ENCODE measurements at regions not wholly inside any gene's neighbourhood (a gene's known extent, or its start where the extent isn't known, plus 50 kb on each side); places are given as distances from the start of the nearest gene placed in this dataset.
A peak's percentile ranks its signal among the peaks of the same experiment; 100 is the strongest.

DNA sequence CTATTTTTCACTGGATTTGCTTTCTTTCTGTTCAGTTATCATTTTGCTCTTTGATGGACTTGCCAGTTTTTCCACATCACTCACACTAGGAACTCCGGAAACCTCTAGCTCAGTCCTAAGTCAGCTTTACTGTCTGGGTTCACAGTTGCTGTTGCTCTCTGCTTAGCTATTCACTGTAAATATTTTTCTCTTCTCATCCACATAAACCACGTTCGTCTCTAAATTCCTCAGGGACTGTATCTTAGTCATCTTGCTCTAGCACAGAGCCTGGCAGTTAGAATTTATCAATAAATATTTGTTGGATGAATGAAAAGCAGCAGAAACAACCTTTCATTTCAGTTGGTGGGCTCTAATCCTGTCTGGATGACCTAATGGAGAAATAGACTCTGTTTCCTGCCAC is 119.4 kb upstream of the DMD start:
- DNase-seq (ENCODE audit: low read depth, low spot score) (no peak), FAIRE-seq (no peak)
- Histone ChIP-seq H3K27me3 (ENCODE audit: control insufficient read depth, extremely low read depth, insufficient read depth, low read length) (no peaks in the 10 kb centered on the region), H3K36me3 (ENCODE audit: control insufficient read depth in 2 of 2, extremely low read depth in 1 of 2, insufficient read depth in 2 of 2, low read length in 2 of 2) (no peaks in the 10 kb centered on the region), H3K4me3 (ENCODE audit: control insufficient read depth in 2 of 3, extremely low read depth in 1 of 3, insufficient read depth in 2 of 3, low read depth in 1 of 3, low read length in 3 of 3) (no peak overlapping the region), H3K4me1 (ENCODE audit: control insufficient read depth, extremely low read depth, insufficient read depth, low read length) (no peaks in the 10 kb centered on the region), H3K27ac (ENCODE audit: control insufficient read depth, insufficient read depth, low read length) (no peak overlapping the region), H3K4me2 (ENCODE audit: control insufficient read depth, extremely low read depth, insufficient read depth, low read depth, low read length) (no peak overlapping the region), H3K79me2 (ENCODE audit: control insufficient read depth, insufficient read depth, low read length) (no peaks in the 10 kb centered on the region), H4K20me1 (ENCODE audit: control insufficient read depth, extremely low read depth, insufficient read depth, low read length) (no peaks in the 10 kb centered on the region), H3K9ac (ENCODE audit: control insufficient read depth, extremely low read depth, insufficient read depth, low read length) (no peak overlapping the region), H2AFZ (ENCODE audit: control insufficient read depth, low read length) (no peak overlapping the region), H3K9me3 (ENCODE audit: control insufficient read depth, low read depth, low read length) (no peaks in the 10 kb centered on the region), H3K9me1 (ENCODE audit: control insufficient read depth, extremely low read depth, insufficient read depth, low read length) (no peaks in the 10 kb centered on the region)
- dilution Hi-C loops (cut with MboI; ENCODE audit: extremely low pct_ligation_motif_present, low sequenced_read_pairs): loop anchor here (25.0 kb wide), 1 partner anchor 793 kb away; no protein-coding TSS in a partner anchor
- TF ChIP-seq, protein P1, sequence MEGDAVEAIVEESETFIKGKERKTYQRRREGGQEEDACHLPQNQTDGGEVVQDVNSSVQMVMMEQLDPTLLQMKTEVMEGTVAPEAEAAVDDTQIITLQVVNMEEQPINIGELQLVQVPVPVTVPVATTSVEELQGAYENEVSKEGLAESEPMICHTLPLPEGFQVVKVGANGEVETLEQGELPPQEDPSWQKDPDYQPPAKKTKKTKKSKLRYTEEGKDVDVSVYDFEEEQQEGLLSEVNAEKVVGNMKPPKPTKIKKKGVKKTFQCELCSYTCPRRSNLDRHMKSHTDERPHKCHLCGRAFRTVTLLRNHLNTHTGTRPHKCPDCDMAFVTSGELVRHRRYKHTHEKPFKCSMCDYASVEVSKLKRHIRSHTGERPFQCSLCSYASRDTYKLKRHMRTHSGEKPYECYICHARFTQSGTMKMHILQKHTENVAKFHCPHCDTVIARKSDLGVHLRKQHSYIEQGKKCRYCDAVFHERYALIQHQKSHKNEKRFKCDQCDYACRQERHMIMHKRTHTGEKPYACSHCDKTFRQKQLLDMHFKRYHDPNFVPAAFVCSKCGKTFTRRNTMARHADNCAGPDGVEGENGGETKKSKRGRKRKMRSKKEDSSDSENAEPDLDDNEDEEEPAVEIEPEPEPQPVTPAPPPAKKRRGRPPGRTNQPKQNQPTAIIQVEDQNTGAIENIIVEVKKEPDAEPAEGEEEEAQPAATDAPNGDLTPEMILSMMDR (optimal IDR thresholded peaks at IDR 0.05 in 1 of 3, IDR thresholded peaks at IDR 0.05 in 1 of 3, conservative IDR thresholded peaks at IDR 0.05 in 1 of 3; ENCODE audit: extremely low read depth in 1 of 3, insufficient read depth in 2 of 3, low read length in 3 of 3): no peak
- no peak for TF ChIP-seq EZH2 (IDR thresholded peaks at IDR 0.05; ENCODE audit: low read length)

DNA sequence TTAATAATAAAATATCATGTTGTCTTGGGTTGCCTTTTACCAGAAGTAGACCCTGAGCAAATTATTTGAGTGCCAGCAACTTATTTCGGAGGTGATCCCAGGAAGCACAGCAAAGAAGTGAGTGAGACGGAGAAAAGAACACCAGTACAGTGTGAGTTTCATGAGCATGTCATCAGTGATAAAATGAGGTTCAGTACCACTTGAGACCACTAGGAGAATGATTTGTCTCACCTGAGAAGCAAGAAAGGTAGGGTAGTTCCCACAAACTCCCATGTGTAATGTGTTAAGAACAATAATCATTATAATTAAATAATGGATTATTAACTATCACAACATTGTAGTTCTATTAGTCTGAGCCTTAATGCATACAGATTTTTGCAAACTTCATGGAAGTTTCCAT is 112.8 kb upstream of the DMD start:
- dilution Hi-C loops (cut with MboI; ENCODE audit: extremely low pct_ligation_motif_present, low sequenced_read_pairs): no loop called here
- FAIRE-seq (no peak), DNase-seq (ENCODE audit: low read depth, low spot score) (no peak)
- TF ChIP-seq, protein P1 (optimal IDR thresholded peaks at IDR 0.05 in 1 of 3, IDR thresholded peaks at IDR 0.05 in 1 of 3, conservative IDR thresholded peaks at IDR 0.05 in 1 of 3; ENCODE audit: extremely low read depth in 1 of 3, insufficient read depth in 2 of 3, low read length in 3 of 3): peak in 1 of 3 experiments; percentile 19
- TF ChIP-seq EZH2 (IDR thresholded peaks at IDR 0.05; ENCODE audit: low read length): no peak
- H3K27me3 ChIP-seq (ENCODE audit: control insufficient read depth, extremely low read depth, insufficient read depth, low read length): no peaks in the 10 kb centered on the region
- no peaks in the 10 kb centered on the region for H3K36me3 ChIP-seq (ENCODE audit: control insufficient read depth in 2 of 2, extremely low read depth in 1 of 2, insufficient read depth in 2 of 2, low read length in 2 of 2)
- no peak overlapping the region for H3K4me2 ChIP-seq (ENCODE audit: control insufficient read depth, extremely low read depth, insufficient read depth, low read depth, low read length)
- no peak overlapping the region for H2AFZ ChIP-seq (ENCODE audit: control insufficient read depth, low read length)
- H4K20me1 ChIP-seq (ENCODE audit: control insufficient read depth, extremely low read depth, insufficient read depth, low read length): no peaks in the 10 kb centered on the region
- H3K9me3 ChIP-seq (ENCODE audit: control insufficient read depth, low read depth, low read length): no peaks in the 10 kb centered on the region
- H3K27ac ChIP-seq (ENCODE audit: control insufficient read depth, insufficient read depth, low read length): no peak overlapping the region
- no peaks in the 10 kb centered on the region for H3K4me1 ChIP-seq (ENCODE audit: control insufficient read depth, extremely low read depth, insufficient read depth, low read length)
- no peaks in the 10 kb centered on the region for H3K79me2 ChIP-seq (ENCODE audit: control insufficient read depth, insufficient read depth, low read length)
- no peak overlapping the region for H3K4me3 ChIP-seq (ENCODE audit: control insufficient read depth in 2 of 3, extremely low read depth in 1 of 3, insufficient read depth in 2 of 3, low read depth in 1 of 3, low read length in 3 of 3)
- H3K9ac ChIP-seq (ENCODE audit: control insufficient read depth, extremely low read depth, insufficient read depth, low read length): no peak overlapping the region
- no peaks in the 10 kb centered on the region for H3K9me1 ChIP-seq (ENCODE audit: control insufficient read depth, extremely low read depth, insufficient read depth, low read length)
